ENCODE measurements at regions not wholly inside any gene's neighbourhood (a gene's known extent, or its start where the extent isn't known, plus 50 kb on each side); places are given as distances from the start of the nearest gene placed in this dataset.

- no peak for TF ChIP-seq CTCF (IDR thresholded peaks at IDR 0.05)
- TF ChIP-seq POLR2A (IDR thresholded peaks at IDR 0.05): no peak
- no peak for TF ChIP-seq POLR2AphosphoS5 (IDR thresholded peaks at IDR 0.05)
These were observed 87.4 kb upstream of the HS6ST1 start for GRCh38 chr2:128405981-128406613.

Measured in prostate gland (tissue), 2 donors.